CD14-positive monocyte (primary cell): ENCODE measurements at regions not wholly inside any gene's neighbourhood (a gene's known extent, or its start where the extent isn't known, plus 50 kb on each side); places are given as distances from the start of the nearest gene placed in this dataset.

Experiments used
- DNase-seq, 3 donors: peaks; one replicate each; pipeline ENCODE4 v3.0.0-alpha.2; 2011 to 2022
- H2AFZ ChIP-seq: 2 replicates; pipeline ENCODE4 v1.6.0; 2012; ENCODE audit warnings: mild to moderate bottlenecking, low read depth, low read length, inconsistent platforms; ENCODE audit not compliant: insufficient read depth, poor library complexity, severe bottlenecking
- H3K27ac ChIP-seq, 2 donors: 1 replicate in 1 of 2; 2 replicates in 1 of 2; pipeline ENCODE4 v1.5.1; 2012 to 2013; ENCODE audit warnings: low read length in 2 of 2, control low read depth in 1 of 2, inconsistent platforms in 1 of 2, low read depth in 1 of 2, mild to moderate bottlenecking in 1 of 2
- H3K27me3 ChIP-seq, 2 donors: one replicate each; pipeline versions ENCODE4 v1.6.0 to v1.6.1; 2011 to 2013; ENCODE audit warnings: low read length in 2 of 2; ENCODE audit not compliant: control insufficient read depth in 2 of 2, insufficient read depth in 2 of 2
- H3K36me3 ChIP-seq, 2 donors: replicated peaks in 1 of 2; 1 replicate in 1 of 2; 2 replicates in 1 of 2; pipeline versions ENCODE4 v1.5.1 to v1.6.1; 2012 to 2013; ENCODE audit warnings: low read length in 2 of 2, control low read depth in 1 of 2, inconsistent platforms in 1 of 2, mild to moderate bottlenecking in 1 of 2; ENCODE audit not compliant: insufficient read depth in 2 of 2, control insufficient read depth in 1 of 2
- H3K4me1 ChIP-seq, 2 donors: 1 replicate in 1 of 2; 2 replicates in 1 of 2; pipeline versions ENCODE4 v1.5.1 to v1.6.1; 2012 to 2013; ENCODE audit warnings: low read length in 2 of 2, control low read depth in 1 of 2, inconsistent platforms in 1 of 2, mild to moderate bottlenecking in 1 of 2, moderate library complexity in 1 of 2; ENCODE audit not compliant: insufficient read depth in 2 of 2, control insufficient read depth in 1 of 2
- H3K4me2 ChIP-seq: replicated peaks from 2 replicates; pipeline ENCODE3; 2012; ENCODE audit warnings: low read length, moderate library complexity, mild to moderate bottlenecking; ENCODE audit not compliant: poor library complexity, severe bottlenecking; ENCODE audit errors: extremely low read depth
- H3K4me3 ChIP-seq, 3 experiments: fragments of 200-600 bp in 1 of 3; sonication (generic) in 1 of 3; replicated peaks in 1 of 3; 1 replicate in 2 of 3; 2 replicates in 1 of 3; pipeline ENCODE4 v1.5.1; 2011 to 2013; ENCODE audit warnings: low read length in 3 of 3, mild to moderate bottlenecking in 3 of 3, control low read depth in 2 of 3, low read depth in 2 of 3, inconsistent platforms in 1 of 3, moderate library complexity in 1 of 3
- H3K79me2 ChIP-seq: 2 replicates; pipeline ENCODE4 v1.6.0; 2012; ENCODE audit warnings: mild to moderate bottlenecking, control low read depth, inconsistent platforms, low read length, moderate library complexity; ENCODE audit not compliant: insufficient read depth
- H3K9ac ChIP-seq: 2 replicates; pipeline ENCODE4 v1.6.0; 2017; ENCODE audit warnings: low read length, mild to moderate bottlenecking; ENCODE audit not compliant: insufficient read depth, poor library complexity, severe bottlenecking
- H3K9me3 ChIP-seq, 2 donors: replicated peaks in 1 of 2; 1 replicate in 1 of 2; 2 replicates in 1 of 2; pipeline versions ENCODE4 v1.5.1 to v1.6.1; 2012 to 2013; ENCODE audit warnings: low read length in 2 of 2, control low read depth in 1 of 2; ENCODE audit not compliant: control insufficient read depth in 1 of 2, insufficient read depth in 1 of 2
- H4K20me1 ChIP-seq: 2 replicates; pipeline ENCODE4 v1.6.0; 2012; ENCODE audit warnings: mild to moderate bottlenecking, low read length, control low read depth, moderate library complexity; ENCODE audit not compliant: insufficient read depth
- H3K27ac Mint-ChIP-seq, 7 donors: one replicate each; pipeline ENCODE4 v1.8.0; 2020; ENCODE audit warnings: mild to moderate bottlenecking in 7 of 7, mixed read lengths in 7 of 7, moderate library complexity in 6 of 7, inconsistent platforms in 2 of 7
- H3K27me3 Mint-ChIP-seq, 3 donors: one replicate each; pipeline ENCODE4 v1.8.0; 2021 to 2022; ENCODE audit warnings: low read depth in 3 of 3, mild to moderate bottlenecking in 3 of 3, mixed read lengths in 3 of 3, moderate library complexity in 3 of 3, inconsistent platforms in 1 of 3
- H3K36me3 Mint-ChIP-seq, 2 donors: one replicate each; pipeline ENCODE4 v1.8.0; 2020; ENCODE audit warnings: mixed read lengths in 2 of 2, inconsistent platforms in 1 of 2, mild to moderate bottlenecking in 1 of 2
- H3K4me1 Mint-ChIP-seq: one replicate; pipeline ENCODE4 v1.8.0; 2020; ENCODE audit warnings: mild to moderate bottlenecking, mixed read lengths
- H3K4me3 Mint-ChIP-seq, 2 donors: one replicate each; pipeline ENCODE4 v1.8.0; 2020; ENCODE audit warnings: mild to moderate bottlenecking in 2 of 2, mixed read lengths in 2 of 2, moderate library complexity in 1 of 2
- H3K9me3 Mint-ChIP-seq, 7 donors: one replicate each; pipeline ENCODE4 v1.8.0; 2020 to 2022; ENCODE audit warnings: mixed read lengths in 7 of 7, mild to moderate bottlenecking in 6 of 7, moderate library complexity in 6 of 7, inconsistent platforms in 2 of 7
- WGBS: methylation state at CpG from one replicate; pipeline ENCODE4 v1.1.5; 2013; ENCODE audit warnings: missing lambda C conversion rate; ENCODE audit not compliant: insufficient coverage; 5-methylcytosine and 5-hydroxymethylcytosine counted together
- intact Hi-C, 2 donors: fragments of 100-400 bp; cut with micrococcal nuclease; formaldehyde crosslinking; loops; one replicate each; pipeline versions ENCODE4 v1.15.0 to v1.15.1; 2023
- TF ChIP-seq, protein P1 (sequence below): fragments of 200-600 bp; IDR thresholded peaks from one replicate; pipeline ENCODE4 v1.8.0; 2022; ENCODE audit warnings: antibody characterized with exemption, mild to moderate bottlenecking

GRCh38 chr4:20639346-20639745 lies 60.9 kb upstream of the PACRGL start:
- intact Hi-C loops: no loop called here
- Histone ChIP-seq H3K4me1 (peaks cover 6 to 7% of the 10 kb centered on the region in 2 donors), H3K79me2 (no peaks in the 10 kb centered on the region), H3K9ac (no peak overlapping the region), H3K4me3 (no peak overlapping the region), H3K9me3 (no peaks in the 10 kb centered on the region), H3K27me3 (peaks cover 3 to 4% of the 10 kb centered on the region in 2 donors), H3K27ac (no peak overlapping the region), H4K20me1 (no peaks in the 10 kb centered on the region), H3K36me3 (no peaks in the 10 kb centered on the region), H3K4me2 (no peak overlapping the region), H2AFZ (no peak overlapping the region)
- Mint-ChIP-seq H3K27me3 (peaks cover 5 to 10% (median 10%) of the 10 kb centered on the region in 3 donors), H3K27ac (no peak overlapping the region), H3K9me3 (peaks cover 0 to 10% (median 5%) of the 10 kb centered on the region in 7 donors), H3K4me1 (peaks cover 16% of the 10 kb centered on the region), H3K36me3 (no peaks in the 10 kb centered on the region), H3K4me3 (no peak overlapping the region)
- TF ChIP-seq, protein P1, sequence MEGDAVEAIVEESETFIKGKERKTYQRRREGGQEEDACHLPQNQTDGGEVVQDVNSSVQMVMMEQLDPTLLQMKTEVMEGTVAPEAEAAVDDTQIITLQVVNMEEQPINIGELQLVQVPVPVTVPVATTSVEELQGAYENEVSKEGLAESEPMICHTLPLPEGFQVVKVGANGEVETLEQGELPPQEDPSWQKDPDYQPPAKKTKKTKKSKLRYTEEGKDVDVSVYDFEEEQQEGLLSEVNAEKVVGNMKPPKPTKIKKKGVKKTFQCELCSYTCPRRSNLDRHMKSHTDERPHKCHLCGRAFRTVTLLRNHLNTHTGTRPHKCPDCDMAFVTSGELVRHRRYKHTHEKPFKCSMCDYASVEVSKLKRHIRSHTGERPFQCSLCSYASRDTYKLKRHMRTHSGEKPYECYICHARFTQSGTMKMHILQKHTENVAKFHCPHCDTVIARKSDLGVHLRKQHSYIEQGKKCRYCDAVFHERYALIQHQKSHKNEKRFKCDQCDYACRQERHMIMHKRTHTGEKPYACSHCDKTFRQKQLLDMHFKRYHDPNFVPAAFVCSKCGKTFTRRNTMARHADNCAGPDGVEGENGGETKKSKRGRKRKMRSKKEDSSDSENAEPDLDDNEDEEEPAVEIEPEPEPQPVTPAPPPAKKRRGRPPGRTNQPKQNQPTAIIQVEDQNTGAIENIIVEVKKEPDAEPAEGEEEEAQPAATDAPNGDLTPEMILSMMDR: no peak
- no CpG with 5 or more reads among the region's 1 CpG for WGBS
- no peak for DNase-seq

DNA sequence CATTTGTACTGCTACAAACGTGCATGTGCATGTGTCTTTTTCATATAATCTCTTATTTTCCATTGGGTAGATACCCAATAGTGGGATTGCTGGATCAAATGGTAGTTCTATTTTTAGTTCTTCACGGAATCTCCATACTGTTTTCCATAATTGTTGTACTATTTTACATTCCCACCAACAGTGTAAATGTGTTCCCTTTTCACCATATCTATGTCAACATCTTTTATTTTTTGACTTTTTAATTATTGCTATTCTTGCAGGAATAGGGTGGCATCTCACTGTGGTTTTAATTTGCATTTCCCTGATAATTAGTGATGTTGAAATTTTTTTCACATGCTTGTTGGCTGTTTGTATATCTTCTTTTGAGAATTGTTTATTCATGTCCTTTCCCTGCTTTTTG lies 59.3 kb upstream of the PACRGL start:
- DNase-seq: no peak
- Mint-ChIP-seq H3K9me3 (peaks cover 0 to 5% (median 0%) of the 10 kb centered on the region in 7 donors), H3K4me3 (no peak overlapping the region), H3K27me3 (peaks cover 5 to 11% (median 6%) of the 10 kb centered on the region in 3 donors), H3K27ac (no peak overlapping the region), H3K36me3 (no peaks in the 10 kb centered on the region), H3K4me1 (peaks cover 16% of the 10 kb centered on the region)
- H3K4me1 ChIP-seq: peaks cover 6 to 7% of the 10 kb centered on the region in 2 donors
- intact Hi-C loops: no loop called here
- no peak overlapping the region for H3K27ac ChIP-seq
- H3K9me3 ChIP-seq: no peaks in the 10 kb centered on the region
- H3K4me2 ChIP-seq: no peak overlapping the region
- H3K27me3 ChIP-seq: peaks cover 3 to 4% of the 10 kb centered on the region in 2 donors
- H3K9ac ChIP-seq: no peak overlapping the region
- no CpG with 5 or more reads among the region's 2 CpGs for WGBS
- no peaks in the 10 kb centered on the region for H4K20me1 ChIP-seq
- H2AFZ ChIP-seq: no peak overlapping the region
- TF ChIP-seq, protein P1: no peak
- H3K79me2 ChIP-seq: no peaks in the 10 kb centered on the region
- no peak overlapping the region for H3K4me3 ChIP-seq
- no peaks in the 10 kb centered on the region for H3K36me3 ChIP-seq
